IPS DF 4.7 (cell line): ENCODE measurements at regions not wholly inside any gene's neighbourhood (a gene's known extent, or its start where the extent isn't known, plus 50 kb on each side); places are given as distances from the start of the nearest gene placed in this dataset.

Experiments
- DNase-seq: peaks from one replicate; pipeline ENCODE4 v3.0.0-alpha.2; 2013; ENCODE audit warnings: low spot score; ENCODE audit errors: extremely low read depth

GRCh38 chr5:6868171-6868570 is 154.9 kb downstream of the TENT4A start:
- DNase-seq = no peak

GRCh38 chr5:6868575-6869215 is 155.5 kb downstream of the TENT4A start:
- no peak for DNase-seq

GRCh38 chr5:6869677-6870076 is 156.4 kb downstream of the TENT4A start:
- no peak for DNase-seq

GRCh38 chr5:6872441-6873160 is 159.4 kb downstream of the TENT4A start:
- DNase-seq = no peak

GRCh38 chr5:6873359-6873758 is 160.1 kb downstream of the TENT4A start:
- DNase-seq = no peak

- DNase-seq = no peak
Observed at GRCh38 chr5:6875376-6875775, 162.1 kb downstream of the TENT4A start.

- no peak for DNase-seq
Observed at GRCh38 chr5:6877986-6878828, 165.0 kb downstream of the TENT4A start.

- no peak for DNase-seq
Observed at GRCh38 chr5:6885581-6885980, 172.3 kb downstream of the TENT4A start.

GRCh38 chr5:6886866-6887265 is 173.6 kb downstream of the TENT4A start:
- DNase-seq = no peak

GRCh38 chr5:6889030-6889429 is 175.8 kb downstream of the TENT4A start:
- no peak for DNase-seq

GRCh38 chr5:6899221-6899620 is 186.0 kb downstream of the TENT4A start:
- DNase-seq = no peak

- DNase-seq = peak; percentile 3
Observed at GRCh38 chr5:6900247-6901227, 187.3 kb downstream of the TENT4A start.

GRCh38 chr5:6902094-6902493 is 188.9 kb downstream of the TENT4A start:
- no peak for DNase-seq

GRCh38 chr5:6902597-6902996 is 189.4 kb downstream of the TENT4A start:
- no peak for DNase-seq

GRCh38 chr5:6903934-6904333 is 190.7 kb downstream of the TENT4A start:
- no peak for DNase-seq

- no peak for DNase-seq
Observed at GRCh38 chr5:6904860-6905259, 191.6 kb downstream of the TENT4A start.

- no peak for DNase-seq
Observed at GRCh38 chr5:6905423-6905822, 192.2 kb downstream of the TENT4A start.

GRCh38 chr5:6905883-6906282 is 192.7 kb downstream of the TENT4A start:
- DNase-seq = no peak

- DNase-seq = no peak
Observed at GRCh38 chr5:6907320-6907918, 194.2 kb downstream of the TENT4A start.

- no peak for DNase-seq
Observed at GRCh38 chr5:6909901-6910300, 196.7 kb downstream of the TENT4A start.

- DNase-seq = no peak
Observed at GRCh38 chr5:6910950-6911349, 197.7 kb downstream of the TENT4A start.
